Glomerular endothelial cell (primary cell): ENCODE measurements at regions not wholly inside any gene's neighbourhood (a gene's known extent, or its start where the extent isn't known, plus 50 kb on each side); places are given as distances from the start of the nearest gene placed in this dataset.
A peak's percentile ranks its signal among the peaks of the same experiment; 100 is the strongest.
"Not testable (repeated sequence)": the region's sequence is repeated elsewhere in the genome, so short reads cannot be mapped to it uniquely, and the experiment has no call there.

Experiments
- DNase-seq: peaks from one replicate; pipeline ENCODE4 v3.0.0-alpha.2; 2011; ENCODE audit warnings: low read depth, low spot score; ENCODE audit errors: extremely low read depth

GRCh38 chr10:33867199-33867789 lies 532.8 kb upstream of the NRP1 start:
- not testable (repeated sequence) for DNase-seq

- DNase-seq: no peak
Measured at GRCh38 chr10:33863352-33863751, 528.9 kb upstream of the NRP1 start.

GRCh38 chr10:33862536-33863105 lies 528.2 kb upstream of the NRP1 start:
- no peak for DNase-seq

GRCh38 chr10:33861833-33862232 lies 527.4 kb upstream of the NRP1 start:
- no peak for DNase-seq

GRCh38 chr10:33861016-33861704 lies 526.7 kb upstream of the NRP1 start:
- DNase-seq: no peak

- DNase-seq: no peak
Measured at GRCh38 chr10:33860552-33860951, 526.1 kb upstream of the NRP1 start.

- DNase-seq: no peak
Measured at GRCh38 chr10:33859319-33860022, 525.0 kb upstream of the NRP1 start.

- peak; percentile 66 for DNase-seq
Measured at GRCh38 chr10:33858326-33858725, 523.9 kb upstream of the NRP1 start.

- DNase-seq: not testable (repeated sequence)
Measured at GRCh38 chr10:33853221-33853620, 518.8 kb upstream of the NRP1 start.

GRCh38 chr10:33843379-33843778 lies 508.9 kb upstream of the NRP1 start:
- no peak for DNase-seq

GRCh38 chr10:33841678-33842077 lies 507.2 kb upstream of the NRP1 start:
- DNase-seq: no peak

GRCh38 chr10:33838731-33839130 lies 504.3 kb upstream of the NRP1 start:
- no peak for DNase-seq

- no peak for DNase-seq
Measured at GRCh38 chr10:33837736-33838135, 503.3 kb upstream of the NRP1 start.

GRCh38 chr10:33835556-33835955 lies 501.1 kb upstream of the NRP1 start:
- DNase-seq: no peak

- DNase-seq: no peak
Measured at GRCh38 chr10:33833566-33833965, 499.1 kb upstream of the NRP1 start.

GRCh38 chr10:33832124-33832787 lies 497.8 kb upstream of the NRP1 start:
- no peak for DNase-seq

- no peak for DNase-seq
Measured at GRCh38 chr10:33831591-33831990, 497.1 kb upstream of the NRP1 start.

- not testable (repeated sequence) for DNase-seq
Measured at GRCh38 chr10:33829899-33830298, 495.4 kb upstream of the NRP1 start.

- DNase-seq: no peak
Measured at GRCh38 chr10:33828592-33828991, 494.1 kb upstream of the NRP1 start.

GRCh38 chr10:33826186-33826585 lies 491.7 kb upstream of the NRP1 start:
- no peak for DNase-seq

- no peak for DNase-seq
Measured at GRCh38 chr10:33822774-33823173, 488.3 kb upstream of the NRP1 start.
